NCI-H1417 (cell line): ENCODE measurements at regions not wholly inside any gene's neighbourhood (a gene's known extent, or its start where the extent isn't known, plus 50 kb on each side); places are given as distances from the start of the nearest gene placed in this dataset.
"Not testable (repeated sequence)": the region's sequence is repeated elsewhere in the genome, so short reads cannot be mapped to it uniquely, and the experiment has no call there.

Source experiments
- DNase-seq, 3 experiments: peaks; one replicate each; lab custom pipeline; 2025; lab: John Stamatoyannopoulos, UW

GRCh38 chr7:94311515-94311914 is 83.2 kb upstream of the COL1A2 start:
- no peak for DNase-seq

- peak in 1 of 3 experiments; percentile 64 for DNase-seq
Observed at GRCh38 chr7:94313926-94314325, 80.8 kb upstream of the COL1A2 start.

GRCh38 chr7:94314413-94315410 is 80.0 kb upstream of the COL1A2 start:
- peak; percentile 44 to 79 (median 59) for DNase-seq

- DNase-seq: not testable (repeated sequence)
Observed at GRCh38 chr7:94321138-94321537, 73.6 kb upstream of the COL1A2 start.

- DNase-seq: no peak
Observed at GRCh38 chr7:94323844-94324243, 70.9 kb upstream of the COL1A2 start.

GRCh38 chr7:94324380-94325121 is 70.1 kb upstream of the COL1A2 start:
- no peak for DNase-seq

- no peak for DNase-seq
Observed at GRCh38 chr7:94325122-94325475, 69.6 kb upstream of the COL1A2 start.

- peak in 2 of 3 experiments; percentile 13 to 30 for DNase-seq
Observed at GRCh38 chr7:94330269-94331020, 64.2 kb upstream of the COL1A2 start.

GRCh38 chr7:94332571-94332970 is 62.1 kb upstream of the COL1A2 start:
- DNase-seq: no peak

GRCh38 chr7:94333810-94334209 is 60.9 kb upstream of the COL1A2 start:
- DNase-seq: no peak

GRCh38 chr7:94335586-94335985 is 59.1 kb upstream of the COL1A2 start:
- no peak for DNase-seq

- DNase-seq: no peak
Observed at GRCh38 chr7:94336009-94336408, 58.7 kb upstream of the COL1A2 start.

- DNase-seq: no peak
Observed at GRCh38 chr7:94338921-94339371, 55.7 kb upstream of the COL1A2 start.

GRCh38 chr7:94344826-94345225 is 49.9 kb upstream of the COL1A2 start:
- no peak for DNase-seq
